Endothelial cell of umbilical vein (primary cell): ENCODE measurements at regions not wholly inside any gene's neighbourhood (a gene's known extent, or its start where the extent isn't known, plus 50 kb on each side); places are given as distances from the start of the nearest gene placed in this dataset.
A peak's percentile ranks its signal among the peaks of the same experiment; 100 is the strongest.

Experiments used
- BruUV-seq: library from RNA; stranded (reverse); fragments of 400-500 nt; replicated peaks from 2 replicates; lab custom pipeline; 2021; lab: Mats Ljungman, UMichigan
- CTCF ChIA-PET: fragments of 300-600, 350-600 bp; sonication (Branson Sonifier 250); formaldehyde crosslinking; loops from one replicate; lab custom pipeline; 2021; ENCODE audit warnings: antibody characterized with exemption, inconsistent platforms; lab: Charles Lee
- POLR2A ChIA-PET: fragments of 300-600, 350-600 bp; sonication (Branson Sonifier 250); formaldehyde crosslinking; loops from one replicate; lab custom pipeline; 2021; ENCODE audit warnings: antibody characterized with exemption, inconsistent platforms; lab: Charles Lee
- DNase-seq: peaks from one replicate; pipeline ENCODE4 v3.0.0-alpha.2; 2011; ENCODE audit warnings: low read depth, low spot score
- FAIRE-seq: peaks from 2 replicates; lab custom pipeline; 2011; peaks lifted over from hg19 to GRCh38; lab: Jason Lieb, UNC
- H2AFZ ChIP-seq: 2 replicates; pipeline ENCODE4 v1.6.0; 2012; ENCODE audit warnings: low read depth, low read length, control low read depth, inconsistent platforms
- H3K27ac ChIP-seq: 2 replicates; pipeline ENCODE4 v1.5.1; 2011; ENCODE audit warnings: low read depth, mild to moderate bottlenecking, control low read depth, low read length, moderate library complexity; ENCODE audit not compliant: insufficient read depth
- H3K27me3 ChIP-seq, 2 experiments: 2 replicates each; pipeline versions ENCODE4 v1.6.0 to v1.6.1; 2011; ENCODE audit warnings: low read length in 2 of 2, mixed read lengths in 1 of 2; ENCODE audit not compliant: control insufficient read depth in 2 of 2, insufficient read depth in 2 of 2
- H3K36me3 ChIP-seq, 2 experiments: 2 replicates in 1 of 2; 3 replicates in 1 of 2; pipeline ENCODE4 v1.5.1; 2011; ENCODE audit warnings: low read length in 2 of 2, mild to moderate bottlenecking in 1 of 2, moderate library complexity in 1 of 2; ENCODE audit not compliant: control insufficient read depth in 2 of 2, insufficient read depth in 2 of 2; ENCODE audit errors: extremely low read depth in 1 of 2
- H3K4me1 ChIP-seq: 3 replicates; pipeline ENCODE4 v1.5.1; 2011; ENCODE audit warnings: mild to moderate bottlenecking, low read length; ENCODE audit not compliant: control insufficient read depth, insufficient read depth; ENCODE audit errors: extremely low read depth
- H3K4me2 ChIP-seq: 2 replicates; pipeline ENCODE4 v1.6.1; 2011; ENCODE audit warnings: low read length, control low read depth, mixed read lengths; ENCODE audit not compliant: insufficient read depth
- H3K4me3 ChIP-seq, 3 experiments: fragments of 200-600 bp in 1 of 3; sonication (generic), shearing (Covaris generic) in 1 of 3; replicated peaks in 1 of 3; 2 replicates each; pipeline ENCODE4 v1.5.1; 2011 to 2016; ENCODE audit warnings: control low read depth in 3 of 3, low read length in 3 of 3, mild to moderate bottlenecking in 2 of 3, inconsistent platforms in 1 of 3, low read depth in 1 of 3, moderate library complexity in 1 of 3; ENCODE audit not compliant: insufficient read depth in 1 of 3
- H3K79me2 ChIP-seq: 2 replicates; pipeline ENCODE4 v1.6.0; 2012; ENCODE audit warnings: low read length, inconsistent platforms; ENCODE audit not compliant: control insufficient read depth, insufficient read depth
- H3K9ac ChIP-seq: replicated peaks from 2 replicates; pipeline ENCODE3; 2011; ENCODE audit warnings: low read length, control low read depth; ENCODE audit not compliant: insufficient read depth; ENCODE audit errors: extremely low read depth
- H3K9me1 ChIP-seq: replicated peaks from 3 replicates; pipeline ENCODE4 v1.6.0; 2011; ENCODE audit warnings: mild to moderate bottlenecking, low read length; ENCODE audit not compliant: control insufficient read depth, insufficient read depth; ENCODE audit errors: extremely low read depth
- H3K9me3 ChIP-seq: replicated peaks from 2 replicates; pipeline ENCODE4 v1.5.1; 2012; ENCODE audit warnings: low read length, inconsistent platforms; ENCODE audit not compliant: control insufficient read depth, insufficient read depth
- H4K20me1 ChIP-seq: replicated peaks from 2 replicates; pipeline ENCODE3; 2011; ENCODE audit warnings: mild to moderate bottlenecking, low read length; ENCODE audit not compliant: control insufficient read depth, insufficient read depth; ENCODE audit errors: extremely low read depth
- CTCF ChIP-seq, 2 donors: IDR thresholded peaks; 1 replicate in 1 of 2; 2 replicates in 1 of 2; pipeline ENCODE4 v1.5.1; 2011; ENCODE audit warnings: low read length in 2 of 2, mild to moderate bottlenecking in 2 of 2, moderate library complexity in 2 of 2, control low read depth in 1 of 2, inconsistent platforms in 1 of 2, low read depth in 1 of 2; ENCODE audit not compliant: insufficient read depth in 1 of 2; ENCODE audit errors: extremely low read depth in 1 of 2
- EZH2 ChIP-seq: IDR thresholded peaks from 2 replicates; pipeline ENCODE4 v1.6.1; 2012; ENCODE audit warnings: borderline replicate concordance, low read depth, mild to moderate bottlenecking, moderate library complexity, low read length, inconsistent platforms; ENCODE audit not compliant: severe bottlenecking
- FOS ChIP-seq: IDR thresholded peaks from 2 replicates; pipeline ENCODE4 v1.6.1; 2011; ENCODE audit warnings: mild to moderate bottlenecking, low read length, moderate library complexity, borderline replicate concordance; ENCODE audit not compliant: insufficient read depth
- GATA2 ChIP-seq: IDR thresholded peaks from 2 replicates; pipeline ENCODE4 v1.7.0; 2011; ENCODE audit warnings: low read depth, mild to moderate bottlenecking, moderate library complexity, mixed read lengths, low read length; ENCODE audit not compliant: insufficient read length, insufficient read depth
- JUN ChIP-seq: IDR thresholded peaks from 2 replicates; pipeline ENCODE4 v1.6.1; 2011; ENCODE audit warnings: borderline replicate concordance, low read depth; ENCODE audit not compliant: insufficient read length, insufficient read depth
- MAX ChIP-seq: IDR thresholded peaks from 2 replicates; pipeline ENCODE4 v1.6.1; 2011; ENCODE audit not compliant: insufficient read depth, insufficient read length
- MYC ChIP-seq: IDR thresholded peaks from one replicate; pipeline ENCODE4 v1.6.1; 2011; ENCODE audit warnings: mild to moderate bottlenecking, low read depth, low read length
- POLR2A ChIP-seq: IDR thresholded peaks from 2 replicates; pipeline ENCODE4 v1.6.1; 2012; ENCODE audit warnings: low read depth, mild to moderate bottlenecking, control low read depth, low read length
- POLR2AphosphoS5 ChIP-seq: IDR thresholded peaks from 2 replicates; pipeline ENCODE4 v1.6.1; 2012; ENCODE audit warnings: low read depth, mild to moderate bottlenecking, control low read depth, low read length, moderate library complexity; ENCODE audit not compliant: insufficient read depth
- dilution Hi-C: fragments of 300-500 bp; cut with MboI; formaldehyde crosslinking; loops from one replicate; pipeline ENCODE4 v1.15.0; 2019; ENCODE audit warnings: low sequenced_read_pairs; ENCODE audit not compliant: extremely low pct_ligation_motif_present
- intact Hi-C: fragments of 100-400 bp; cut with micrococcal nuclease; formaldehyde crosslinking; loops from one replicate; pipeline ENCODE4 v1.10.0; 2022

- intact Hi-C loops = no loop called here
- Histone ChIP-seq H2AFZ (peak overlapping the region; percentile 27), H3K27ac (no peak overlapping the region), H3K36me3 (no peaks in the 10 kb centered on the region), H3K4me3 (no peak overlapping the region), H3K9ac (no peak overlapping the region), H3K9me1 (no peaks in the 10 kb centered on the region), H3K4me2 (no peak overlapping the region), H4K20me1 (no peaks in the 10 kb centered on the region), H3K4me1 (peaks cover 14% of the 10 kb centered on the region), H3K27me3 (no peaks in the 10 kb centered on the region), H3K9me3 (no peaks in the 10 kb centered on the region), H3K79me2 (no peaks in the 10 kb centered on the region)
- TF ChIP-seq GATA2 (no peak), JUN (no peak), POLR2A (no peak), MAX (no peak), FOS (no peak), CTCF (IDR thresholded peaks at IDR 0.05; ENCODE audit: extremely low read depth in 1 of 2, insufficient read depth in 1 of 2, low read depth in 1 of 2, low read length in 2 of 2) (no peak), MYC (no peak), POLR2AphosphoS5 (no peak), EZH2 (no peak)
- no peak for DNase-seq
- BruUV-seq = no TSS peak
- ChIA-PET CTCF (interaction anchor here (1.0 to 1.1 kb wide), 3 partner anchors 9 to 16 kb away, joined by 3 read pairs; no protein-coding TSS in a partner anchor), POLR2A (no interaction called here)
- dilution Hi-C loops = no loop called here
- no peak for FAIRE-seq
Measured at GRCh38 chr13:106132216-106132615, 403.2 kb downstream of the EFNB2 start.
